GM10266 (cell line): ENCODE measurements at regions not wholly inside any gene's neighbourhood (a gene's known extent, or its start where the extent isn't known, plus 50 kb on each side); places are given as distances from the start of the nearest gene placed in this dataset.

Source experiments
- DNase-seq: peaks from one replicate; pipeline ENCODE4 v3.0.0; 2012; ENCODE audit errors: extremely low spot score
- CTCF ChIP-seq: IDR thresholded peaks from 2 replicates; pipeline ENCODE4 v1.5.1; 2012; ENCODE audit warnings: mild to moderate bottlenecking, low read depth; ENCODE audit not compliant: control insufficient read depth, insufficient read depth; ENCODE audit errors: missing control alignments

- no peak for DNase-seq
- no peak for TF ChIP-seq CTCF
These were observed 64.6 kb upstream of the FCN1 start for GRCh38 chr9:134982311-134982710.

DNA sequence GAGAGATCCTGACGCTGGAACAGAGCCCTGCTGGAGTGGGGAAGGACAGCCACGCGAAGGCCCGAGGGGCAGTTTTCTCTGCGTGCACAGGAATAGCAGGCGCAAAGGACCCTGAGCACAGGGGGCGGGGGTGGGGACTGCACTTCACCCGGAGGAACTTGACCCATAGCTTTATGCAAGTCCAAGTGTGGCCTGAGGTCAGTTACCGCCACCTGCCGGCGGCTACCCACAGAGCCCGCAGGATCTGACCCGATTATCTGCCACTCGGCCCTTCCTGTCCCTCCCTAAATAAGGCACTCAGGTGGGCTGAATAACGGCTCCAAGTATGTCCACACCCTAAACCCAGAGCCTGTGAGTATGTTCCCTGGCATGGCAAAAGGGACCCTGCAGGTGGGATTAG is 65.4 kb upstream of the FCN1 start:
- DNase-seq: peak; percentile 51
- TF ChIP-seq CTCF: peak; percentile 49

DNA sequence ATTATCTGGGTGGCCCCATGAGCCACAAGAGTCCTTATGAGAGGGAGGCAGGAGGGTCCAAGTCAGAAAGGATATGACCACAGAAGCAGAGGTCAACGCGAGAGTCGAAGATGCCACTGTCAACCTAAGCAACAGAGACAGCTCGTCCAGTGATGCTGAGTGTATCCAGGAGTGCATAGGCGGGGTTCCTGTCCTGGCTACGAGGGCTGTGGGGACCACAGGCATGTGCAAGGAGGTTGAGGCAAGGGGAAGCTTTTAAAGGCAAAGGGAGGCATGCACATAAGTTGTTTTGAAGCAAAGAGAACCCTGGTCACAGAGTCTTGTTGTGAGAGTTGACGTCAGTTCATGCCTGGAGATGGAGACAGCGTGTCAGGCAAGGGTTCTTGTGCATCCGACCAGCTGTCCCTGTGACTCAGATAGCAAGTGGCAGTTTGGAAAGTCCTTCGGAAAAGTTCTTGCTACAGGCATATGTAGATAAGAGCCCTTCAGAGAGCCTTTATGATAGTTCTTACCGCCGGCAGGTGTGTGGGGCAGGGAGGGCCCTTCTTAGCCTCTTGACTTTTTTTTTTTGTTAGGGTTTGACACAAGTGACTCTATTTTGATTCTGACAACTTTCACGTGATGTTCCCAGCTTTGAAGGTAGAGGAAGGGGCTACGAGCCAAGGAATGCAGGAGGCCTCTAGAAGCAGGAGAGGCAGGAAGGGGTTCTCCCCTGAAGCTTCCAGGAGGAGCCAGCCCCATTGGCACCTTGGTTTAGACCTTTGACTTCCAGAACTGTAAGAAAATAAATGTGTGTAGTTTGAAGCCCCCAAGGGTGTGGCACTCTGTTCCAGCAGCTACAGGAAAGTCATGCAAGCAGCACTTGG is 66.0 kb upstream of the FCN1 start:
- no peak for DNase-seq
- no peak for TF ChIP-seq CTCF

GRCh38 chr9:134984372-134985265 is 66.9 kb upstream of the FCN1 start:
- DNase-seq: no peak
- no peak for TF ChIP-seq CTCF

DNA sequence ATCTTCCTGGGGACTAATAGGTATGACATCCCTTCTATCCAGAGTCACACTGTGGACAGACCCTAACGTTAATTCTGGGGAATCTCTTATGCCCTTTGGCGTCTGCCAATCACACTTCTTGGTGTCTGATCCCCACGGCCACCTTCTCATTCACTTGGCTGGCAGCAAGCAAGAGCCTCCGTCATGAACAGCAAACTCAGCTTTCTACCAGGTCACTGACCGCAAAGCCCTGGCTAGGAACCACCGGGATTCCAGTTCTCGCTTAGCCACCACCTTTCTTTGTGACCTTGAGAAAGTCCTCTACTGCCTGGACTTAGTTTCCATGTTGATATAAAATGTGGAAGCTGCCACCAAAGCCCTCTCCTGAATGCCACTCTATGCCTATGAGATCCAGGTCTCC is 67.7 kb upstream of the FCN1 start:
- TF ChIP-seq CTCF: no peak
- DNase-seq: no peak

- no peak for DNase-seq
- no peak for TF ChIP-seq CTCF
These were observed 69.2 kb upstream of the FCN1 start for GRCh38 chr9:134986957-134987356.
